ENCODE measurements at regions not wholly inside any gene's neighbourhood (a gene's known extent, or its start where the extent isn't known, plus 50 kb on each side); places are given as distances from the start of the nearest gene placed in this dataset.

DNA sequence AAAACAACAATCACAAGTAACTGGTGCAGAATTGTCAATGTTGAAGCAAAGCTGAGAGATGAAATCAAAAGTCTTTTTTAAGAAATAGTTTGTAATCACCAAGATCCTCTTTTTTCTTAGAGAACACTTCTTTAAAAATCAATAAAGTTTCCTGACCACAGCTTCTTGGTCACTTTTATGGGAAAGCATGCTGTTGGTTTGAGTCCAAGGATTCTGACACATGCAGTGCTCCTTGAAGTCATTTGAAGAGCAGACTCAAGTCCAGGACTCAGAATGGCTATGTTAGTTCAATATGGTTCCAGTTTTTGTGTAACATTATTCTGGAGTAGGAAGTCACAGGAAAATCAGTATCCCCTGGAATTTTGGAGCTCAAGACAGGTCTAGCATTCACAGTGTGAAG, 480.6 kb downstream of the NR2F1-AS1 start:
- Histone ChIP-seq H3K9me3 (no peaks in the 10 kb centered on the region), H3K4me1 (peaks cover 0 to 10% (median 0%) of the 10 kb centered on the region in 4 donors), H3K27me3 (no peaks in the 10 kb centered on the region), H3K36me3 (no peaks in the 10 kb centered on the region), H3K4me3 (no peak overlapping the region), H3K27ac (no peak overlapping the region)
- intact Hi-C loops (cut with DNase I; ENCODE audit: low total_unique reads): no loop called here
- DNase-seq: no peak
- TF ChIP-seq, protein P1, sequence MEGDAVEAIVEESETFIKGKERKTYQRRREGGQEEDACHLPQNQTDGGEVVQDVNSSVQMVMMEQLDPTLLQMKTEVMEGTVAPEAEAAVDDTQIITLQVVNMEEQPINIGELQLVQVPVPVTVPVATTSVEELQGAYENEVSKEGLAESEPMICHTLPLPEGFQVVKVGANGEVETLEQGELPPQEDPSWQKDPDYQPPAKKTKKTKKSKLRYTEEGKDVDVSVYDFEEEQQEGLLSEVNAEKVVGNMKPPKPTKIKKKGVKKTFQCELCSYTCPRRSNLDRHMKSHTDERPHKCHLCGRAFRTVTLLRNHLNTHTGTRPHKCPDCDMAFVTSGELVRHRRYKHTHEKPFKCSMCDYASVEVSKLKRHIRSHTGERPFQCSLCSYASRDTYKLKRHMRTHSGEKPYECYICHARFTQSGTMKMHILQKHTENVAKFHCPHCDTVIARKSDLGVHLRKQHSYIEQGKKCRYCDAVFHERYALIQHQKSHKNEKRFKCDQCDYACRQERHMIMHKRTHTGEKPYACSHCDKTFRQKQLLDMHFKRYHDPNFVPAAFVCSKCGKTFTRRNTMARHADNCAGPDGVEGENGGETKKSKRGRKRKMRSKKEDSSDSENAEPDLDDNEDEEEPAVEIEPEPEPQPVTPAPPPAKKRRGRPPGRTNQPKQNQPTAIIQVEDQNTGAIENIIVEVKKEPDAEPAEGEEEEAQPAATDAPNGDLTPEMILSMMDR (IDR thresholded peaks at IDR 0.05): no peak

DNA sequence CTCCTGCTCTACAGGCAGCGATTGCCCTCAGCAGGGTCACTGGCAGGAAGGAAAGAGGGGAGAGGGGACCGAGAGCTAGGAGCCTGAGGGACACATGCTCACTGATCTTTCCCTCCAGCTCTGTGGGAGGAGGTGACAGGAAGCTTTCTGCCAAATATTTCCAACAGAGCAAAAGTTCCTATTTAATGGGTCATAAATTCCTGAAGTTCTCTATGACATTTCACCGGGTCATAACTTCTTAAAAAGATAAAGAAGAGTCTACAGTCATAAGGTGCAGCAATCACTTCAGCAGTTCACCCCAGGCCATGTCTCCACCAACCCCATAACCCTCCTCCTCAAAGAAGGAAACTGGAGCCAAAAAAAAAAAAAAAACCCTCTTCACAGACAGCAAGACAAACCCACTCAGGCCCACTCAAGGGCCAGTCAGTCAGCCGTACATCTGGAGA, 481.1 kb downstream of the NR2F1-AS1 start:
- TF ChIP-seq, protein P1 (IDR thresholded peaks at IDR 0.05): no peak
- DNase-seq: no peak
- no peak overlapping the region for H3K4me3 ChIP-seq
- no peak overlapping the region for H3K27ac ChIP-seq
- intact Hi-C loops (cut with DNase I; ENCODE audit: low total_unique reads): no loop called here
- no peaks in the 10 kb centered on the region for H3K36me3 ChIP-seq
- H3K9me3 ChIP-seq: no peaks in the 10 kb centered on the region
- peaks cover 0 to 10% (median 0%) of the 10 kb centered on the region in 4 donors for H3K4me1 ChIP-seq
- H3K27me3 ChIP-seq: no peaks in the 10 kb centered on the region

DNA sequence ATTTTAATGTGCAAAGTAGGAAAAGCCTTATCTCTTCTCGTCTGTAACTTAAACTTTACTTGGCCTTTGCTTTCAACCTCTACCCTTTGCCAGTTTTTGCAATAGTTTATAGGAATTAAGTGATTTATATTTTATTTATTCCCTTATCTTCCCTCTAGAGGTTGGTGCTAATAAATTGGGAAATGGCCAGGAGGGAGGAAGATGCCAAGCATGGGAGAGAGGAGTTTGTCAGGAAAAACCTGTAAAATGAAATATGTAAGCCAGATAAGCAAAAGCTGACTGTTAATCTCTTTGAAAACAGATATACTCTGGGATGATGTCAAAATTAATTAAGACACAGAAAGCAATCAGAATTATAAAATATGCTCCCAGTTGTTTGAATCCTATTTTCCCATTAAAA, 484.5 kb downstream of the NR2F1-AS1 start:
- no peak overlapping the region for H3K27ac ChIP-seq
- TF ChIP-seq, protein P1 (IDR thresholded peaks at IDR 0.05): no peak
- H3K36me3 ChIP-seq: no peaks in the 10 kb centered on the region
- DNase-seq: no peak
- peaks cover 0 to 10% (median 0%) of the 10 kb centered on the region in 4 donors for H3K4me1 ChIP-seq
- intact Hi-C loops (cut with DNase I; ENCODE audit: low total_unique reads): no loop called here
- no peak overlapping the region for H3K4me3 ChIP-seq
- H3K9me3 ChIP-seq: no peaks in the 10 kb centered on the region
- H3K27me3 ChIP-seq: no peaks in the 10 kb centered on the region

DNA sequence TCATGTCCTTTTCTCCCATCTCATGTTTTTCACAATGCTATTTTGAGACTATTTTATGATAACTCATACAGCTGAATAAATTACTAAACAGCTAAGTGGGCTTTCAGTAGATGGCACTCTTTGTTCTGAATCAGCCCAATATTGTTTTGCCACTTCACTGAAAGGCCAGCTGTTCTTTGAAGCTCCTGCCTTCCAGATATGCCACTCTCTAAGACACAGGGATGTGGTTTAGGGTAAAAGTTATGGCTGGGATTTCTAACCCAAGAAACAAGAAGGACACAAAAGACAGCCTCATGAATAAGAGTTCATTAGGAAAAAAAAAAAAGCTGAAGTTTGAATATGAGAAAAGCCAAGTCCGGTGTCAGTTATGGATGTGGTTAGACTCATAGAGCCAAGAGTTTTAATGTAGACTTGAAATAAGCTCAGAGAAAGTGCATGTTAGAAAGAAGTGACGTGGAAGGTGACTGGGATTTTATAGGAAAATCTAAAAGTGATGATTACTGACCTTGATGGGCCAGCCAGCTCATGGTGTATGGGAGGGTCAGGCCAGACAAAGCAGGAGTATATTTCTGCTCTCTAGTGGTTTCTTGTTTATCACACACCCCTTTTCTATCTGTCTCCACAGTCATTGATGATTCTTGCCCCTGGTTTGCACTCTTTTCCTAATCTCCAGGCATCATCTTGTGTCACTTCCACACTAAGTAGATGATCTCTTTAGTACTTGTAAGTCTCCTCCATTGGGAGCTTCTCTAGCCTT, 488.5 kb downstream of the NR2F1-AS1 start:
- intact Hi-C loops (cut with DNase I; ENCODE audit: low total_unique reads): no loop called here
- TF ChIP-seq, protein P1 (IDR thresholded peaks at IDR 0.05): no peak

DNA sequence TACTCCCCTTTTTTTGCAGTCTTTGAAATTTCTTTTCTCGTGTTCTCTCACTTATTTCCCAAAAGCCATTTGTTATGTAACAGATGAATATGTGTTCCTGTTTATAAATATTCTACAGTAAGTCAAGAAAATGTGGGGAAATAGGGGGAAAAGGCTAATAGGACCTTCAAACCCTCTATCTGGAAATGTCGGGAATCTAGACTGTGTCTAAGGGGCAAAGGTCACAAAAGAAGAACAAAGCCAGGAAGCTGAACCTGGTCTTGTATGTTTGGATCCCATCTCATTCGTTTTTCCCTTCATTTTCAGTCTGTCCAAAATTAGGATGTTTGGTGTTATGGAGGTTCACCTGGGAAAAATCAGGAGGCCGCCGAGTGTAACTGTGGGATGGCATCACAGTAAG, 490.3 kb downstream of the NR2F1-AS1 start:
- no peaks in the 10 kb centered on the region for H3K36me3 ChIP-seq
- no peak for DNase-seq
- H3K27ac ChIP-seq: no peak overlapping the region
- H3K9me3 ChIP-seq: no peaks in the 10 kb centered on the region
- peaks cover 0 to 9% (median 2%) of the 10 kb centered on the region in 4 donors for H3K4me1 ChIP-seq
- no peak overlapping the region for H3K4me3 ChIP-seq
- intact Hi-C loops (cut with DNase I; ENCODE audit: low total_unique reads): no loop called here
- TF ChIP-seq, protein P1 (IDR thresholded peaks at IDR 0.05): no peak
- no peaks in the 10 kb centered on the region for H3K27me3 ChIP-seq

More for the DNA sequence above, 488.5 kb downstream of the NR2F1-AS1 start:
- H3K9me3 ChIP-seq: no peaks in the 10 kb centered on the region
- H3K36me3 ChIP-seq: no peaks in the 10 kb centered on the region
- no peaks in the 10 kb centered on the region for H3K27me3 ChIP-seq
- H3K27ac ChIP-seq: no peak overlapping the region
- H3K4me3 ChIP-seq: no peak overlapping the region
- no peak for DNase-seq
- peaks cover 0 to 9% (median 2%) of the 10 kb centered on the region in 4 donors for H3K4me1 ChIP-seq

Measured in tibial artery (tissue), 4 donors.